ENCODE measurements at regions not wholly inside any gene's neighbourhood (a gene's known extent, or its start where the extent isn't known, plus 50 kb on each side); places are given as distances from the start of the nearest gene placed in this dataset.
"Not testable (repeated sequence)": the region's sequence is repeated elsewhere in the genome, so short reads cannot be mapped to it uniquely, and the experiment has no call there.

DNA sequence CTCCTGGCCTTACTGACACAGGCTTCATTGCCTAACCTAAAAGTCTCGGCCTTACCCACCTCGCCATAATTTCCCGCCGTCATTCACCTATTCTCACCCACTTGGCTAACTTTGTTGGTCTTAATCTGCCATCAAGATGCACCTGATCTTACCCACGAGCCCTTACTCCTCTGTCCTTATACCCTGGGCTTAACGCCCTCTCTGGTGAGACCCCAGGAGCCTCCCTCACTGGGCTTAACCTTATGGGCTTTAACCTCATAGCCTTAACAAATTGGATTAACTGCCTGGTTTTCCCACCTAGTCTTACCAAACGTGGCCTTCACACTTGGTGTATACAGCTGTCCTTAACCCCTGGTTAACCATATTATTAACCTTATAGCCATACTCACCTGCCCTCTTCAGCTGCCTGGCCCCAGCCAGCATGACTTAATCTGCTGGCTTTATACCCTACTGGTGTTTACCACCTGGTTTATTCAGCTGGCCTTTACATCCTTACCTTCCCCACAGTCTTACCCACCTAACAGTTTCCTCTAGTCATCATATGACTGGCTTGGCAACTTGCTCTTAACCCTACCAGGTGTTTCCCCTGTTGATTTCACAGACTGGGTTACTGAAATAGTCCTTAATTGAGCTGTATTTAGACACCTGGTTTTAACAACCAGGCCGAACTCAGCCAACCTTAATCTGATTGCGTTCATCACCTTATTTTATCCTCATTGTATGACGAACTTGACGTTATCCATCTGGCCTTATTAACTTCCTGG, 132.0 kb upstream of the ZSWIM2 start:
- DNase-seq = no peak

- DNase-seq = no peak
Observed at GRCh38 chr2:186980117-186980442, 131.1 kb upstream of the ZSWIM2 start.

- no peak for DNase-seq
Observed at GRCh38 chr2:186979439-186980116, 130.6 kb upstream of the ZSWIM2 start.

DNA sequence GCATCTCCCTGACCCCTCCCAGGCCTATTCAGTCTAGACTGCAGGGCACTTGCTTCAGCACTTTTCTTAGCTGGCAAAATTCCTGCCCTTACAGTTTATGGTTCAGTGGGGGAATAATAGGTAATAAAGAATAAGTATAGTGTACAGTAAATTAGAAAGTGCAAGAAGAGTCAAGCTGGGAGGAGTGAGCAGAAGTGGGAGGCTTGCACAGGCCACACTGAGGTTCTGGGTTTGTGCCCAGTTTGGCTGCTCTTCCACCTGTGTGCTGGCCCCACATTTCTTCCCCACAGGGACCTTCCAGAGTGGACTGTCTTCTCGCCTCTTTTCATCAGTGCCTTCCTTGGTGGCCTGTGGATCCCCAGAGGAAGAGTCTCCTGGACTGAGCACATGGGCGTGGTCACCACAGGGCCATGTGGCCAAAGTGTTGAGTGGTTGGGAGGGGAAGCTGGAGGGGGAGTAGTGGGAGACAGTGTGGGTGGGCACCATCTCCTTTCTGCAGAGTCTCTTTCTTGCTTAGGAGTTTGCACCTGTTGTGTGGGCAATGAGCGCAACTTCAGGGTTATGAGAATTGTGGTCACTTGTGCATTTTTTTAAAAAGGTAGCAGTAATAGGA, 128.6 kb upstream of the ZSWIM2 start:
- DNase-seq = no peak

- no peak for DNase-seq
Observed at GRCh38 chr2:186976329-186976728, 127.4 kb upstream of the ZSWIM2 start.

DNA sequence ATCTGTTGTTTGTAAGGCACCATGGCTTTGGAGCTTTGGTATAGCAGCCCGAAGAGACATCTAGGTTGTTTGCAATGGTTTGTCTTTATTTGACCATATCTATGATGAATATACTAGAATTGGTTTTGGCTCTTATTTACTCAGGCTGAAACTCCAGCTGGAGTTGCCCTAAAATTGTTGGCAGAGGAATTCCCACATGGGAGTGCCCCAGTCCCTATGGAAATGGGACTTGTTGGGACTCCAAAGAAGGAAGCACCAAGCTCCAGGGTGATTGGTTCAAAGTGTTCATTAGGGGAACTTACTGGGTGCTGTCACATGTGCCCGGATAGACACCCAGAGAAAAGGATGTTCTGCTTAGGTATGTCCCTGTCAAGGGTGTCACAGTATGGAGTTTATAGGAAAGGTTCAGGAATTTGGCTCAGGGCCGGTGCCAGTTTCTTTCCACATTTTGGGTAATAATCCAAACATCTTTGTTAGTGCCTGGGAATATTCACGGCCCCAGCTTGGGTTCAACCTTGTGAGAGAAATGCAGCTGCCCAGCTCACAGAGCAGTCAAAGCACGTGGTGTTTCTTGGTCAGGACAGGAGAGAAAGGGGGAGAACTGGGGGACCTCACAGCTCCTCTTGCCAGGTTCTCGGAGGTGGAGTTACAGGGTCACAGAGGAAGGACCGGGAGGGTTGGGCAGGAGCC, 123.5 kb upstream of the ZSWIM2 start:
- DNase-seq = no peak

DNA sequence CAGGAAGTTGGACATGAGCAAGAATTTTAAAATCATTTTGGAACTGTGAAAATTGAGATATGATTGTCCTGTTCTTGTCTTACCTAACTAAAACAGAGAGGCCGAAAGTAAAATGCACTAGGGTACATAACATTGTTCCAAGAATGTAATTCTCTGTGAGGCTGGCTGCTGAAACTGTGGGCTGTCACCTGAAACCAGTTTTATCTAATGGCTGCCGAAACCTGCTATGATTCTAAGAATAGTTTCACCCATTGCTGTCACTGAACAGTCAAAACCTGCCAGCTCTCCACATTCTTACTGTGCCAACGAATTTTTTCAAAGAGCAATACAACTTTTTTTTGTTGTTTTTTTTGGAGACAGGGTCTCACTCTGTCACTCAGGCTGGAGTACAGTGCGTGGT, 119.3 kb upstream of the ZSWIM2 start:
- no peak for DNase-seq

DNA sequence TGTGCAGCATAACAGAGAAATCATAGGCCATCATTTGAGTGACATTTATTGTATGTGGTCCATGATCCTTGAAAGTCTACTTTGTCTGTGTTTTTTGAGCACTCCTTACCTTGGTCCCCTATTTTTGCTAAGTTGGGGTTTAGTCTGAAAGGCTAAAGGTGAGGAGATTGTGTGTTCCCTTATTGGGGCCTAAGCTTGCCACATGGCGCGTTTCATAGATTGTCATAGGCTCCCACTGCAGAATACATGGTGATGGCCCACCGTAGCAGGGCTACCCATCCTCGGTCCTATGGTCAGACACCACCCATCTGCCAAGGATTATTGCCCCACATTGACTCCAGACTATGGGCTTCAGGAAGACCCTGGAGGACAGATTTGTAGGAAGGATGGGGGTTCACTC, 117.0 kb upstream of the ZSWIM2 start:
- no peak for DNase-seq

GRCh38 chr2:186962085-186962747, 113.2 kb upstream of the ZSWIM2 start:
- no peak for DNase-seq

- DNase-seq = not testable (repeated sequence)
Observed at GRCh38 chr2:186960241-186960640, 111.3 kb upstream of the ZSWIM2 start.

DNA sequence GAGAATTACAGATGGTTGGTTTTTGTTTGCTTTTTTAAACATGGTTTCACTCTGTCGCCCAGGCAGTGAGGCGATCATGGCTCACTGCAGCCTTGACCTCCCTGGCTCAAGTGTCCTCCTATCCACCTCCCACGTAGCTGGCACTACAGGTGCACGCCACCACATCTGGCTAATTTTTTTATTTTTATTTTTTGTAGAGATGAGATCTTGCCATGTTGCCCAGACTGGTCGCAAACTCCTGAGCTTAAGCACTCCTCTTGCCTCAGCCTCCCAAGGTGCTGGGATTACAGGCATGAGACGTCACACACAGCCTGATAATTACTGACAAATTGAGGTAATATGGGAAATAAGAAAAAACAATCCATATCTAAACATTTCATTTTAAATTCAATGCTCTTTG, 110.5 kb upstream of the ZSWIM2 start:
- DNase-seq = no peak

DNA sequence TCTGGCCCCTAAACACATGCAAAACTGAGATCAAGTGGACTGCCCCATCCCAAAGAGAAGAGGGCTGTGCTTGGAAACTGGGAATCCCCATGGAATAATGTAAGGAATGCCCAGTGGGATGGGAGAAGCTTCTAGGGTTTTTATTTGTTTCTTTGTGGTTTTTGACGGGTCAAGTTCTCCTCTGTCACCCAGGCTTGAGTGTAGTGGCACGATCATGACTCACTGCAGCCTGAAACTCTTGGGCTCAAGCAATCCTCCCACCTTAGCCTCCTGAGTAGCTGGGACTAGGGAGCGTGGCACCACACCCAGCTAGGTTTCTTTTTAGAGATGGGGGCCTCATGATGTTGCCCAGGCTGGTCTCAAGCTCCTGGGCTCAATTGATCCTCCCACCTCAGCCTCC, 101.7 kb upstream of the ZSWIM2 start:
- no peak for DNase-seq

DNA sequence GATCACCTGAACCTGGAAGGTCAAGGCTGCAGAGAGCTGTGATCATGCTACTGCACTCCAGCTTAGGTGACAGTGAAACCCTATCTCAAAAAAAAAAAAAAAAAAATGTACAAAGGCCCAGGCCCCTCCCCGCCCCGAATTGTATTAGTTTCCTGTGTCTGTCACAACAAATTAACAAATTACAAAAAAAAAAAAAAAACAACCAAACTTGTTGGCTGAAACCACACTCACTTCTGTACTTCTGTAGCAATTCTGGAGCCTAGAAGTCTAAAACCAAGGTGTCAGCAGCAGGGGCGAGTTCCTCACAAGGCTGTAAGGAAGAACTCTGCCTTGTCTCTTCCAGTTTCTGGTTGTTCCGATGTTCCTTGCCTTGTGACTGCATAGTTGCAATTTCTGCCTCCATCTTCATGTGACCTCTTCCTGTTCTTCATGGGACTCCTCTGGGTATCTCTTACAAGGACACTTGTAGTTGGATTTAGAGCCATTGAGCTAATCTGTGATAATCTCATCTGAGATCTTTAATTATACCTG, 100.8 kb upstream of the ZSWIM2 start:
- DNase-seq = no peak

- DNase-seq = no peak
Observed at GRCh38 chr2:186947516-186947915, 98.5 kb upstream of the ZSWIM2 start.

- no peak for DNase-seq
Observed at GRCh38 chr2:186946896-186947467, 98.0 kb upstream of the ZSWIM2 start.

GRCh38 chr2:186941853-186942252, 92.9 kb upstream of the ZSWIM2 start:
- DNase-seq = no peak

DNA sequence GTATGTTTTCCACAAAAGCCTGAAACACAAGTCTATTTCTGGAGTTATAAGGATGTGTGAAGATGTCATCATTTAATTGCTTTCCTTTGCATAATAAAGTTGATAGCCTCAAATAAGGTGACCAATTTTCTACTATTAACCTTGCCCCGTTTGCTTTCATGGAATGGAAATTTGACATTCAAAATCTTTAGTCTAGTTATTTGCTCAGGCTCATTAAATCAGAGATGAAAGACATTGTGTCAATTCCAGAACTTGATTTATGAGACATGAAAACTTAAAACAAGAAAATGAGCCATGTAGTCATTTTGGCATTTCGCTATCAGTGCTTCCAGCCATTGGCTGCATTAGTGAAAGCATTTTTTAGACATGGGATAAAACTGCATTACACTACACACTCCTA, 91.5 kb upstream of the ZSWIM2 start:
- DNase-seq = no peak

- no peak for DNase-seq
Observed at GRCh38 chr2:186934420-186934819, 85.5 kb upstream of the ZSWIM2 start.

DNA sequence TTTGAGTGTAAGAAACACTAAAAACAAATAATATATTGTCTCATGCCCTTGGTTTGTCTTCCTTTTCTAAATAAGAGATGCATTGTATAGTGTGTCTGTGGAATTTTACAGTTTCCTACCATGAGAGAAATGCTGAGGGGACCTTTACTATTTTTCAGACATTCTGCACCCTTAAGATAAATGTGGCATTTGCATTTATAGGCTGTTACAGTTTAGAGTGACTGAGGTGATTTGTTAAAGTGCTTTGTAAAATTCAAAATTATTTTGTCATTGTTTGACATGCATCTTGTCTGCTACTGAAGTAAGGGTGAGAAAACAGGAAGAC, 78.9 kb upstream of the ZSWIM2 start:
- DNase-seq = no peak

DNA sequence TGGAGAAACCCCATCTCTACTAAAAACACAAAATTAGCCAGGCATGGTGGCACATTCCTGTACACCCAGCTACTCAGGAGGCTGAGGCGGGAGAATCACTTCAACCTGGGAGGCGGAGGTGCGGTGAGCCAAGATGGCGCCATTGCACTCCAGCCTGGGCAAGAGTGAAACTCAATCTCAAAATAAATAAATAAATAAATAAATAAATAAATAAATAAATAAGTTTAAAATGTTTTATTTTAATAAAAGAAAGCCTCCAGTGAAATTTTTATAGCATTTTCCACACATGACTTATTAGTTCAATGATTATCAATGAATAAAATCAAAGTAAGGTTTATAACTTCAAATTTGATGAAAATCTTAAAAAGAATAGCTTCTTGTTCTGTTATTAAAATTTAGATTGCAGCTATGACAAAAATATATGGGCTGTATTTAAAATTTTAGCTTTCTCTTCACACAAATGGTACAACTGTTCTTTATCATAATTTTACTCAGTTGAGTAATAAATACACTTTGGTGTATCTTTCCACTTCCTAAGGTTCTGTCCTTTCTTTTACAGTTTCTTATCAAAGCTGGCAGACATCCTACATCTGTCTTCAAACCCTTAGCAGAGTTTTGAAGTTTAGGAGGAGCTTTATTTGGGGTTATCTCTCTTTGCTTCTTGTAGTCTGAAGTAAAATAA, 78.4 kb upstream of the ZSWIM2 start:
- DNase-seq = no peak

DNA sequence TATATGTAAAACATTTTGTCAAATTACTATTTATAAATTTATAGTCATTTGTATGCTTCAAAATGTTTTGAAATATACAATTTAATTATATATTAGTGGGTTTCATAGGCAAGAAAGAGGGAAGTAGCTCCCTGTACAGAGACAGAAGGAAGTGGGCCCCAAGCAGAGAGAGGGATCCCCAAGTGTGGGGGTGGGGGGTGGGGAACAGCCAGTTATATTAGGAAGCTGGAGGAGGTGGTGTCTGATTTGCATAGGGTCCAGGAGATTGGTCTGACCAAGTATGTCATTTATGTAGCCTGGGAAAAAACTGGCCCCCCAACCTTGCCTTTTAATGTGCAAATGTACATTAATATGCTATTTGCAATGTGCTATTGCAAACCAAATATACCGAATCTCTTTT, 76.5 kb upstream of the ZSWIM2 start:
- DNase-seq = no peak

- not testable (repeated sequence) for DNase-seq
Observed at GRCh38 chr2:186922316-186922715, 73.3 kb upstream of the ZSWIM2 start.

Measured in NCI-H1694 (cell line).